HepG2 (cell line): ENCODE measurements at regions not wholly inside any gene's neighbourhood (a gene's known extent, or its start where the extent isn't known, plus 50 kb on each side); places are given as distances from the start of the nearest gene placed in this dataset.

ENCODE experiments used
- ATAC-seq: fragments of 200-7000 bp; cut with Tn5 transposase; 3 replicates; pipeline ENCODE4 v1.9.1; 2020; ENCODE audit warnings: mild to moderate bottlenecking, moderate library complexity
- BruUV-seq: library from RNA; stranded (reverse); fragments of 400-500 nt; replicated peaks from 2 replicates; lab custom pipeline; 2021; lab: Mats Ljungman, UMichigan
- CTCF ChIA-PET: fragments of 300-600 bp; formaldehyde crosslinking; extraction: SDS; loops from one replicate; lab custom pipeline; 2021; ENCODE audit warnings: low total read pairs, inconsistent platforms, low intra/inter-chr PET ratio; lab: Yijun Ruan, JAX
- POLR2A ChIA-PET: fragments of 350-600 bp; sonication (Branson Sonifier 250); formaldehyde crosslinking; loops from one replicate; lab custom pipeline; 2020; ENCODE audit warnings: antibody characterized with exemption, inconsistent platforms; lab: Yijun Ruan, JAX
- DNase-seq: peaks from one replicate; pipeline ENCODE4 v3.0.0-alpha.2; 2015; ENCODE audit warnings: low spot score
- FAIRE-seq: peaks from 3 replicates; lab custom pipeline; 2011; peaks lifted over from hg19 to GRCh38; lab: Jason Lieb, UNC
- H2AFZ ChIP-seq: one replicate; pipeline ENCODE4 v1.6.1; 2011; ENCODE audit warnings: low read length, inconsistent platforms
- H3K27ac ChIP-seq: fragments of 300-600 bp; 3 replicates; pipeline ENCODE4 v1.8.0; 2011; ENCODE audit warnings: mixed run types, mild to moderate bottlenecking, mixed read lengths, low read length, inconsistent platforms; ENCODE audit not compliant: insufficient read depth; ENCODE audit errors: extremely low read length
- H3K27me3 ChIP-seq, 2 experiments: fragments of 200-600 bp in 1 of 2; 2 replicates in 1 of 2; 3 replicates in 1 of 2; pipeline versions ENCODE4 v1.6.0 to v1.8.0; 2011; ENCODE audit warnings: low read length in 2 of 2, mild to moderate bottlenecking in 2 of 2, moderate library complexity in 2 of 2, inconsistent platforms in 1 of 2; ENCODE audit not compliant: insufficient read depth in 2 of 2, control insufficient read depth in 1 of 2
- H3K36me3 ChIP-seq, 2 experiments: fragments of 200-600 bp in 1 of 2; replicated peaks in 1 of 2; 2 replicates in 1 of 2; 3 replicates in 1 of 2; pipeline versions ENCODE4 v1.5.1 to v1.8.0; 2011; ENCODE audit warnings: low read length in 2 of 2, inconsistent platforms in 1 of 2; ENCODE audit not compliant: insufficient read depth in 2 of 2, control insufficient read depth in 1 of 2
- H3K4me1 ChIP-seq: 2 replicates; pipeline ENCODE4 v1.5.1; 2012; ENCODE audit warnings: low read length, inconsistent platforms; ENCODE audit not compliant: insufficient read depth
- H3K4me2 ChIP-seq: 2 replicates; pipeline ENCODE4 v1.6.0; 2011; ENCODE audit warnings: low read depth, low read length, inconsistent platforms
- H3K4me3 ChIP-seq, 3 experiments: fragments of 200-600 bp in 1 of 3; sonication (generic), shearing (Covaris generic) in 1 of 3; replicated peaks in 1 of 3; 2 replicates each; pipeline ENCODE4 v1.5.1; 2011 to 2016; ENCODE audit warnings: low read length in 3 of 3, inconsistent platforms in 2 of 3, low read depth in 2 of 3, mild to moderate bottlenecking in 2 of 3, control low read depth in 1 of 3, mixed read lengths in 1 of 3; ENCODE audit not compliant: insufficient read depth in 1 of 3
- H3K79me2 ChIP-seq: one replicate; pipeline ENCODE4 v1.6.1; 2011; ENCODE audit warnings: low read length, inconsistent platforms; ENCODE audit not compliant: insufficient read depth
- H3K9ac ChIP-seq: 2 replicates; pipeline ENCODE4 v1.6.0; 2011; ENCODE audit warnings: mild to moderate bottlenecking, low read depth, low read length, inconsistent platforms; ENCODE audit not compliant: insufficient read depth
- H3K9me3 ChIP-seq: 2 replicates; pipeline ENCODE4 v1.5.1; 2012; ENCODE audit warnings: mild to moderate bottlenecking, low read length
- H4K20me1 ChIP-seq: 2 replicates; pipeline ENCODE4 v1.6.0; 2011; ENCODE audit warnings: inconsistent platforms, mild to moderate bottlenecking, low read length, moderate library complexity; ENCODE audit not compliant: insufficient read depth
- E2F5 ChIP-seq: sonication (generic); formaldehyde crosslinking; conservative IDR thresholded peaks from 2 replicates; pipeline ENCODE4 v1.4.0; 2020; ENCODE audit warnings: missing genetic modification reagents
- GMEB1 ChIP-seq: sonication (generic); formaldehyde crosslinking; IDR thresholded peaks from 2 replicates; pipeline ENCODE4 v1.5.1; 2020; ENCODE audit warnings: missing genetic modification reagents, mild to moderate bottlenecking, borderline replicate concordance
- HDAC6 ChIP-seq: fragments of 200-600 bp; sonication (generic); IDR thresholded peaks from 2 replicates; pipeline ENCODE4 v1.7.0; 2017; ENCODE audit warnings: mild to moderate bottlenecking, antibody characterized with exemption, low read length, low read depth
- IKZF5 ChIP-seq: IDR thresholded peaks from 2 replicates; pipeline ENCODE4 v1.6.1; 2018; ENCODE audit warnings: missing genetic modification reagents, mild to moderate bottlenecking, missing compliant biosample characterization
- MAX ChIP-seq: IDR thresholded peaks from 2 replicates; pipeline ENCODE4 v1.6.1; 2012; ENCODE audit warnings: inconsistent platforms
- MTA3 ChIP-seq: sonication (generic); formaldehyde crosslinking; IDR thresholded peaks from 2 replicates; pipeline ENCODE4 v1.4.0; 2020; ENCODE audit warnings: missing genetic modification reagents
- NCOR1 ChIP-seq: fragments of 200-600 bp; sonication (generic); IDR thresholded peaks from 2 replicates; pipeline ENCODE4 v1.7.0; 2017; ENCODE audit warnings: antibody characterized with exemption, low read length, borderline replicate concordance
- NPAS2 ChIP-seq: sonication (generic); formaldehyde crosslinking; IDR thresholded peaks from 2 replicates; pipeline ENCODE4 v1.8.0; 2022; ENCODE audit warnings: mild to moderate bottlenecking, missing genetic modification reagents, borderline replicate concordance
- SNAPC2 ChIP-seq: sonication (generic); formaldehyde crosslinking; IDR thresholded peaks from 2 replicates; pipeline ENCODE4 v1.8.1; 2022; ENCODE audit warnings: mild to moderate bottlenecking, missing genetic modification reagents
- ZBTB39 ChIP-seq: sonication (generic); formaldehyde crosslinking; IDR thresholded peaks from 2 replicates; pipeline ENCODE4 v1.5.0; 2020; ENCODE audit warnings: missing genetic modification reagents
- ZBTB4 ChIP-seq: sonication (generic); formaldehyde crosslinking; IDR thresholded peaks from 2 replicates; pipeline ENCODE4 v1.4.0; 2020; ENCODE audit warnings: missing genetic modification reagents, mild to moderate bottlenecking, borderline replicate concordance
- ZFY ChIP-seq: sonication (generic); formaldehyde crosslinking; IDR thresholded peaks from 2 replicates; pipeline ENCODE4 v1.4.0; 2020; ENCODE audit warnings: missing genetic modification reagents
- ZNF232 ChIP-seq: sonication (generic); formaldehyde crosslinking; IDR thresholded peaks from 2 replicates; pipeline ENCODE4 v1.4.0; 2020; ENCODE audit warnings: missing genetic modification reagents, borderline replicate concordance
- ZNF660 ChIP-seq: sonication (generic); formaldehyde crosslinking; IDR thresholded peaks from 2 replicates; pipeline ENCODE4 v1.5.1; 2020; ENCODE audit warnings: mild to moderate bottlenecking, low read depth, missing genetic modification reagents, borderline replicate concordance
- WGBS: methylation state at CpG from one replicate; pipeline ENCODE4 v1.1.6; 2017; ENCODE audit warnings: low lambda C conversion rate; 5-methylcytosine and 5-hydroxymethylcytosine counted together
- in situ Hi-C: cut with HindIII; loops from 2 replicates; pipeline ENCODE4 v1.10.0; 2017; ENCODE audit warnings: low pct_unique_long_range_greater_than_20kb; ENCODE audit not compliant: extremely low pct_ligation_motif_present
- intact Hi-C: fragments of 100-400 bp; cut with micrococcal nuclease; formaldehyde crosslinking; loops from one replicate; pipeline ENCODE4 v1.10.0; 2022; ENCODE audit not compliant: unreplicated experiment

- no peak for TF ChIP-seq ZBTB4 (CRISPR knock-in tag)
- TF ChIP-seq NPAS2 (CRISPR knock-in tag): no peak
These were observed 423.2 kb upstream of the B3GALT2 start (continued) for GRCh38 chr1:193609592-193609991.

- Histone ChIP-seq H3K36me3 (no peaks in the 10 kb centered on the region), H3K4me2 (no peak overlapping the region), H3K79me2 (no peaks in the 10 kb centered on the region), H3K27me3 (no peaks in the 10 kb centered on the region; a peak in 1 of 5 replicates), H3K9ac (no peak overlapping the region), H3K4me3 (no peak overlapping the region), H3K4me1 (no peaks in the 10 kb centered on the region), H4K20me1 (no peaks in the 10 kb centered on the region), H3K9me3 (no peaks in the 10 kb centered on the region), H2AFZ (no peak overlapping the region), H3K27ac (no peak overlapping the region)
- ATAC-seq (no peak), DNase-seq (no peak), FAIRE-seq (no peak)
- no TSS peak for BruUV-seq
- CTCF ChIA-PET: no interaction called here
- in situ Hi-C loops: no loop called here
- intact Hi-C loops: no loop called here
- WGBS: under 1% methylated on average over 3 of the region's 3 CpGs
- POLR2A ChIA-PET: no interaction called here
- TF ChIP-seq NCOR1: no peak
- no peak for TF ChIP-seq IKZF5 (CRISPR knock-in tag)
- no peak for TF ChIP-seq MAX
- TF ChIP-seq GMEB1 (CRISPR knock-in tag): no peak
- TF ChIP-seq HDAC6: no peak
- TF ChIP-seq SNAPC2 (CRISPR knock-in tag): no peak
- TF ChIP-seq ZBTB39: no peak
- TF ChIP-seq ZFY (CRISPR knock-in tag): no peak
- TF ChIP-seq E2F5 (CRISPR knock-in tag): no peak
- TF ChIP-seq ZNF232 (CRISPR knock-in tag): no peak
- TF ChIP-seq ZNF660: no peak
- no peak for TF ChIP-seq MTA3 (CRISPR knock-in tag)
These were observed 421.4 kb upstream of the B3GALT2 start for GRCh38 chr1:193607787-193608186.
